HCT116 (cell line): ENCODE measurements at regions not wholly inside any gene's neighbourhood (a gene's known extent, or its start where the extent isn't known, plus 50 kb on each side); places are given as distances from the start of the nearest gene placed in this dataset.

Source experiments
- ATAC-seq: fragments of 200-7000 bp; cut with Tn5 transposase; 2 replicates; pipeline ENCODE4 v1.9.1; 2020; ENCODE audit warnings: mild to moderate bottlenecking, moderate library complexity
- BruUV-seq: library from RNA; stranded (reverse); fragments of 400-500 nt; replicated peaks from 2 replicates; lab custom pipeline; 2021; lab: Mats Ljungman, UMichigan
- CTCF ChIA-PET: fragments of 300-600 bp; sonication (Branson Sonifier 250); formaldehyde crosslinking; loops from one replicate; lab custom pipeline; 2021; ENCODE audit warnings: antibody characterized with exemption; lab: Charles Lee
- POLR2A ChIA-PET: fragments of 300-600, 350-600 bp; sonication (Branson Sonifier 250); formaldehyde crosslinking; loops from one replicate; lab custom pipeline; 2021; ENCODE audit warnings: antibody characterized with exemption; lab: Charles Lee
- RAD21 ChIA-PET, 2 experiments: fragments of 300-600 bp; sonication (Branson Sonifier 250); formaldehyde crosslinking; loops; one replicate each; lab custom pipeline; 2023; ENCODE audit warnings: low total read pairs in 2 of 2; ENCODE audit not compliant: uncharacterized antibody in 2 of 2, unreplicated experiment in 2 of 2, low non-redundant PET in 1 of 2; lab: Charles Lee
- DNase-seq: peaks from one replicate; pipeline ENCODE4 v3.0.0-alpha.2; 2010; ENCODE audit warnings: low read depth, low spot score
- H2AFZ ChIP-seq: fragments of 200-600 bp; shearing (Covaris generic), sonication (generic); 2 replicates; pipeline ENCODE4 v1.6.1; 2017; ENCODE audit warnings: low read depth, mixed run types, mixed read lengths, antibody characterized with exemption, low read length; ENCODE audit not compliant: poor library complexity, severe bottlenecking
- H3K27ac ChIP-seq: 2 replicates; pipeline ENCODE4 v1.5.1; 2012; ENCODE audit warnings: low read depth, low read length
- H3K27me3 ChIP-seq: fragments of 200-600 bp; sonication (generic); 2 replicates; pipeline ENCODE4 v1.6.1; 2016; ENCODE audit warnings: mixed run types, low read length, mixed read lengths; ENCODE audit not compliant: insufficient read depth
- H3K36me3 ChIP-seq, 2 experiments: fragments of 200-500 bp in 1 of 2; fragments of 200-600 bp in 1 of 2; sonication (Bioruptor generic) in 1 of 2; sonication (generic) in 1 of 2; 2 replicates each; pipeline versions ENCODE4 v1.5.1 to v1.6.1; 2014 to 2016; ENCODE audit warnings: low read length in 2 of 2, inconsistent platforms in 1 of 2, mixed read lengths in 1 of 2, mixed run types in 1 of 2; ENCODE audit not compliant: insufficient read depth in 2 of 2, control insufficient read depth in 1 of 2
- H3K4me1 ChIP-seq, 2 experiments: fragments of 200-600 bp in 1 of 2; sonication (generic) in 1 of 2; 2 replicates each; pipeline versions ENCODE4 v1.5.1 to v1.6.1; 2012 to 2017; ENCODE audit warnings: low read length in 2 of 2, inconsistent platforms in 1 of 2, mild to moderate bottlenecking in 1 of 2, mixed read lengths in 1 of 2, mixed run types in 1 of 2, moderate library complexity in 1 of 2; ENCODE audit not compliant: insufficient read depth in 2 of 2, control insufficient read depth in 1 of 2
- H3K4me2 ChIP-seq: fragments of 200-600 bp; sonication (generic); 2 replicates; pipeline ENCODE4 v1.6.1; 2017; ENCODE audit warnings: mixed run types, low read length, mixed read lengths
- H3K4me3 ChIP-seq, 2 experiments: fragments of 200-600 bp in 1 of 2; sonication (generic) in 1 of 2; replicated peaks in 1 of 2; 2 replicates each; pipeline ENCODE4 v1.5.1; 2011 to 2016; ENCODE audit warnings: low read length in 2 of 2, control low read depth in 1 of 2, low read depth in 1 of 2, mild to moderate bottlenecking in 1 of 2, mixed read lengths in 1 of 2, mixed run types in 1 of 2
- H3K79me2 ChIP-seq: fragments of 200-600 bp; sonication (generic); 2 replicates; pipeline ENCODE4 v1.6.1; 2017; ENCODE audit warnings: mild to moderate bottlenecking, mixed run types, low read length, moderate library complexity, mixed read lengths; ENCODE audit not compliant: insufficient read depth
- H3K9ac ChIP-seq: fragments of 200-600 bp; sonication (generic); 2 replicates; pipeline ENCODE4 v1.6.1; 2016; ENCODE audit warnings: low read length, mixed read lengths
- H3K9me2 ChIP-seq: fragments of 200-600 bp; sonication (generic), shearing (Covaris generic); 2 replicates; pipeline ENCODE4 v1.6.1; 2017; ENCODE audit warnings: mixed run types, mild to moderate bottlenecking, moderate library complexity; ENCODE audit not compliant: insufficient read depth
- H3K9me3 ChIP-seq, 2 experiments: fragments of 200-500 bp in 1 of 2; fragments of 200-600 bp in 1 of 2; sonication (Bioruptor generic) in 1 of 2; sonication (generic) in 1 of 2; 2 replicates each; pipeline ENCODE4 v1.6.1; 2014 to 2017; ENCODE audit warnings: low read length in 2 of 2, mixed read lengths in 2 of 2, inconsistent platforms in 1 of 2, low read depth in 1 of 2, mild to moderate bottlenecking in 1 of 2, mixed run types in 1 of 2, moderate library complexity in 1 of 2; ENCODE audit not compliant: control insufficient read depth in 1 of 2, insufficient read depth in 1 of 2
- H4K20me1 ChIP-seq: fragments of 200-600 bp; sonication (generic), shearing (Covaris generic); 2 replicates; pipeline ENCODE4 v1.6.1; 2017; ENCODE audit warnings: mixed run types, mild to moderate bottlenecking, moderate library complexity; ENCODE audit not compliant: insufficient read depth
- CTCF ChIP-seq, 3 experiments: fragments of 200-600 bp in 1 of 3; sonication (generic) in 1 of 3; IDR thresholded peaks in 2 of 3; conservative IDR thresholded peaks in 1 of 3; 2 replicates each; pipeline ENCODE4 v1.5.1; 2012 to 2017; ENCODE audit warnings: low read depth in 2 of 3, low read length in 2 of 3, antibody characterized with exemption in 1 of 3, borderline replicate concordance in 1 of 3, control low read depth in 1 of 3, mild to moderate bottlenecking in 1 of 3, mixed read lengths in 1 of 3, mixed run types in 1 of 3, moderate library complexity in 1 of 3; ENCODE audit not compliant: insufficient read depth in 1 of 3
- ELF1 ChIP-seq: IDR thresholded peaks from 2 replicates; pipeline ENCODE4 v1.6.1; 2012; ENCODE audit warnings: low read depth, borderline replicate concordance
- POLR2AphosphoS5 ChIP-seq: IDR thresholded peaks from 2 replicates; pipeline ENCODE4 v1.6.1; 2011; ENCODE audit warnings: mild to moderate bottlenecking, low read depth, low read length, moderate library complexity
- RAD21 ChIP-seq: IDR thresholded peaks from 2 replicates; pipeline ENCODE4 v1.6.1; 2012; ENCODE audit warnings: low read depth, mild to moderate bottlenecking
- SIN3A ChIP-seq: IDR thresholded peaks from 2 replicates; pipeline ENCODE4 v1.6.1; 2012; ENCODE audit warnings: low read depth
- TCF7L2 ChIP-seq: IDR thresholded peaks from 2 replicates; pipeline ENCODE4 v1.7.0; 2011; ENCODE audit warnings: borderline replicate concordance, inconsistent platforms; ENCODE audit not compliant: insufficient read depth, insufficient read length; ENCODE audit errors: extremely low read depth
- YY1 ChIP-seq: IDR thresholded peaks from 2 replicates; pipeline ENCODE4 v1.6.1; 2011; ENCODE audit warnings: low read length, low read depth, moderate library complexity, mild to moderate bottlenecking; ENCODE audit not compliant: insufficient replicate concordance; ENCODE audit errors: extremely low read depth
- intact Hi-C: fragments of 100-400 bp; cut with micrococcal nuclease; formaldehyde crosslinking; loops from 2 replicates; pipeline ENCODE4 v1.10.0; 2022
- TF ChIP-seq, protein P1 (sequence below): IDR thresholded peaks from 2 replicates; pipeline ENCODE4 v1.6.1; 2012
- TF ChIP-seq, protein P2 (sequence below): IDR thresholded peaks from 2 replicates; pipeline ENCODE4 v1.6.1; 2012

GRCh38 chr9:110056062-110056461 is 151.9 kb downstream of the C9orf152 start:
- no peaks in the 10 kb centered on the region for H3K27me3 ChIP-seq
- H3K9me2 ChIP-seq, result no peaks in the 10 kb centered on the region
- H3K79me2 ChIP-seq, result peaks cover 94% of the 10 kb centered on the region
- intact Hi-C loops, result no loop called here
- POLR2A ChIA-PET, result no interaction called here
- H4K20me1 ChIP-seq, result no peaks in the 10 kb centered on the region
- no peak overlapping the region for H3K27ac ChIP-seq
- BruUV-seq, result no TSS peak
- CTCF ChIA-PET, result interaction anchor here (4.8 kb wide), 1 partner anchor 152 kb away, joined by 33 read pairs; no protein-coding TSS in a partner anchor
- H3K36me3 ChIP-seq, result no peaks in the 10 kb centered on the region; a peak in 1 of 4 replicates
- H3K9ac ChIP-seq, result no peak overlapping the region
- H3K4me3 ChIP-seq, result no peak overlapping the region
- peaks cover 12 to 25% of the 10 kb centered on the region in 2 experiments for H3K4me1 ChIP-seq
- TF ChIP-seq, protein P1, sequence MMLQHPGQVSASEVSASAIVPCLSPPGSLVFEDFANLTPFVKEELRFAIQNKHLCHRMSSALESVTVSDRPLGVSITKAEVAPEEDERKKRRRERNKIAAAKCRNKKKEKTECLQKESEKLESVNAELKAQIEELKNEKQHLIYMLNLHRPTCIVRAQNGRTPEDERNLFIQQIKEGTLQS, result no peak
- TF ChIP-seq, protein P2, sequence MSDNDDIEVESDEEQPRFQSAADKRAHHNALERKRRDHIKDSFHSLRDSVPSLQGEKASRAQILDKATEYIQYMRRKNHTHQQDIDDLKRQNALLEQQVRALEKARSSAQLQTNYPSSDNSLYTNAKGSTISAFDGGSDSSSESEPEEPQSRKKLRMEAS, result no peak
- TF ChIP-seq ELF1 (no peak), YY1 (no peak), RAD21 (no peak)
- TF ChIP-seq, all 23 proteins: peak for 0
- DNase-seq (no peak), ATAC-seq (no peak)
- RAD21 ChIA-PET, result interaction anchor here in 1 of 2 experiments (1.1 kb wide), 1 partner anchor 152 kb away, joined by 5 read pairs; no protein-coding TSS in a partner anchor
- Histone ChIP-seq H2AFZ (no peak overlapping the region), H3K9me3 (no peaks in the 10 kb centered on the region), H3K4me2 (no peak overlapping the region)

DNA sequence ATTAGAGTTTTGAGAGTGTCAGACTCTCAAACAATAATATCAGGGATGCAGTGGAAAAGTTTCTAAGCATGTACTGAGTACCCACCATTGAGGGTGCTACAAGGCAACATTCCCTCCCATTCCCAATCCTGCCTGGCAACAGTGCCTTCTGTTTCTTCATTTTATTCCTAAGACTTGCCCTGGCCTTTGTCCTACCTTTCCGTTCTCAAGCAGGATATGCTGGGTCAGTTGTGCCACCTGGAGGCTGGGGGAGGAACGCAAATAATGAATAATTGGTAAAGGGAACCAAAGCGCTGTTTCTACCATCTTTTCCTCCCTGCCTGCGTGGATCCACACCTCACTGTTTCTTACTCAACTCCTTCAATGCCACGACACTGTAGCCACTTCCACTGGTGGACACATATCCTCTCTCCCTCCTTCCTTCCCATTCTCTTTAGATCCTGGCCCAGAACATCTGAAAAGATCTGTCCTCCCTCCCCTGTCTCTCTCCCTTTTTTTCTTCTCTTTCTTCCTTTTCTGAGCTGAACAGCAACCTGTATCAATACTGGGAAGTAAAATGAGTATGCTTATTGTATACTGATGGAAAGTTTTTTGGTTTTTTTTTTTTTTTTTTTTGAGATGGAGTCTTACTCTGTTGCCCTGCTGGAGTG is 149.5 kb downstream of the C9orf152 start:
- no TSS peak for BruUV-seq

More for the DNA sequence above, 149.5 kb downstream of the C9orf152 start:
- no peaks in the 10 kb centered on the region for H4K20me1 ChIP-seq
- no peaks in the 10 kb centered on the region for H3K9me2 ChIP-seq
- no peaks in the 10 kb centered on the region; a peak in 1 of 4 replicates for H3K36me3 ChIP-seq
- DNase-seq (peak; percentile 67), ATAC-seq (peak; percentile 96)
- TF ChIP-seq TCF7L2 (no peak), SIN3A (no peak), YY1 (peak; percentile 71), RAD21 (peak; percentile 96), POLR2AphosphoS5 (no peak), CTCF (IDR thresholded peaks at IDR 0.05 in 2 of 3, conservative IDR thresholded peaks at IDR 0.05 in 1 of 3; ENCODE audit: borderline replicate concordance in 1 of 3, insufficient read depth in 1 of 3, low read depth in 2 of 3, low read length in 2 of 3) (peak; percentile 76 to 88 (median 77))
- peaks cover 6 to 17% of the 10 kb centered on the region in 2 experiments; a peak in 3 of 4 replicates for H3K4me1 ChIP-seq
- H3K9me3 ChIP-seq, result no peaks in the 10 kb centered on the region
- ChIA-PET RAD21 (interaction anchor here in 1 of 2 experiments (0.6 to 3.2 kb wide), 2 partner anchors 93 to 155 kb away, joined by 3 to 13 read pairs; no protein-coding TSS in a partner anchor), CTCF (interaction anchor here (0.7 to 4.8 kb wide), 4 partner anchors 113 to 484 kb away, joined by 3 to 33 read pairs (median 6); no protein-coding TSS in a partner anchor), POLR2A (interaction anchor here (1.4 kb wide), 1 partner anchor 154 kb away, joined by 4 read pairs; no protein-coding TSS in a partner anchor)
- H3K79me2 ChIP-seq, result peaks cover 90% of the 10 kb centered on the region
- no peak overlapping the region for H3K27ac ChIP-seq
- no peaks in the 10 kb centered on the region for H3K27me3 ChIP-seq
- intact Hi-C loops, result loop anchor here (1.0 to 2.0 kb wide), 4 partner anchors 90 to 484 kb away; no protein-coding TSS in a partner anchor
- H3K4me3 ChIP-seq, result no peak overlapping the region
- H3K9ac ChIP-seq, result no peak overlapping the region
- H2AFZ ChIP-seq, result no peak overlapping the region
- H3K4me2 ChIP-seq, result peak overlapping the region; percentile 7; the same call in 1 of the 2 replicates
